Panc1 (cell line): ENCODE measurements at regions not wholly inside any gene's neighbourhood (a gene's known extent, or its start where the extent isn't known, plus 50 kb on each side); places are given as distances from the start of the nearest gene placed in this dataset.
A peak's percentile ranks its signal among the peaks of the same experiment; 100 is the strongest.

Experiments
- ATAC-seq: fragments of 200-7000 bp; cut with Tn5 transposase; 2 replicates; pipeline ENCODE4 v1.9.1; 2020; ENCODE audit warnings: mild to moderate bottlenecking, moderate library complexity
- BruUV-seq: library from RNA; stranded (reverse); fragments of 400-500 nt; replicated peaks from 2 replicates; lab custom pipeline; 2021; lab: Mats Ljungman, UMichigan
- CTCF ChIA-PET: fragments of 300-600 bp; sonication (Branson Sonifier 250); formaldehyde crosslinking; loops from one replicate; lab custom pipeline; 2022; ENCODE audit warnings: antibody characterized with exemption; lab: Charles Lee
- POLR2A ChIA-PET: fragments of 300-600 bp; sonication (Branson Sonifier 250); formaldehyde crosslinking; loops from one replicate; lab custom pipeline; 2022; ENCODE audit warnings: antibody characterized with exemption; lab: Charles Lee
- DNase-seq: peaks from one replicate; pipeline ENCODE4 v3.0.0-alpha.2; 2010; ENCODE audit warnings: low read depth, low spot score
- H3K27ac ChIP-seq: 2 replicates; pipeline ENCODE4 v1.5.1; 2011; ENCODE audit warnings: mild to moderate bottlenecking, low read length, inconsistent platforms
- H3K27me3 ChIP-seq: fragments of 200-500 bp; sonication (Bioruptor generic); 2 replicates; pipeline ENCODE4 v1.6.0; 2014; ENCODE audit warnings: low read length, inconsistent platforms; ENCODE audit not compliant: control insufficient read depth, insufficient read depth
- H3K36me3 ChIP-seq: fragments of 200-500 bp; sonication (Bioruptor generic); 2 replicates; pipeline ENCODE4 v1.5.1; 2014; ENCODE audit warnings: inconsistent platforms, mild to moderate bottlenecking, low read length, moderate library complexity; ENCODE audit not compliant: control insufficient read depth, insufficient read depth
- H3K4me1 ChIP-seq: 2 replicates; pipeline ENCODE4 v1.5.1; 2011; ENCODE audit warnings: inconsistent platforms, mild to moderate bottlenecking, low read length, moderate library complexity; ENCODE audit not compliant: control insufficient read depth, insufficient read depth
- H3K4me3 ChIP-seq, 2 experiments: 2 replicates each; pipeline ENCODE4 v1.5.1; 2011 to 2012; ENCODE audit warnings: low read depth in 2 of 2, low read length in 2 of 2, mild to moderate bottlenecking in 2 of 2, inconsistent platforms in 1 of 2, moderate library complexity in 1 of 2
- H3K9me3 ChIP-seq: fragments of 200-500 bp; sonication (Bioruptor generic); 2 replicates; pipeline ENCODE4 v1.5.1; 2014; ENCODE audit warnings: low read depth, mild to moderate bottlenecking, inconsistent platforms, low read length, moderate library complexity; ENCODE audit not compliant: control insufficient read depth, insufficient read depth
- POLR2AphosphoS5 ChIP-seq: IDR thresholded peaks from 2 replicates; pipeline ENCODE4 v1.6.1; 2012; ENCODE audit warnings: mild to moderate bottlenecking, low read depth, low read length, moderate library complexity
- SIN3A ChIP-seq: IDR thresholded peaks from 2 replicates; pipeline ENCODE4 v1.6.1; 2012; ENCODE audit warnings: low read depth, mild to moderate bottlenecking, low read length, moderate library complexity, borderline replicate concordance; ENCODE audit not compliant: insufficient read depth
- TCF7L2 ChIP-seq: IDR thresholded peaks from 2 replicates; pipeline ENCODE4 v1.6.1; 2011; ENCODE audit warnings: mild to moderate bottlenecking, low read depth, low read length, inconsistent platforms
- in situ Hi-C: cut with HindIII; loops from 2 replicates; pipeline ENCODE4 v1.10.0; 2016; ENCODE audit warnings: low sequenced_read_pairs, low pct_unique_long_range_greater_than_20kb
- intact Hi-C: fragments of 100-400 bp; cut with micrococcal nuclease; formaldehyde crosslinking; loops from one replicate; pipeline ENCODE4 v1.10.0; 2022; ENCODE audit not compliant: unreplicated experiment
- TF ChIP-seq, protein P1 (sequence below): fragments of 450-650 bp; IDR thresholded peaks from 2 replicates; pipeline ENCODE4 v1.5.1; 2017; ENCODE audit warnings: mild to moderate bottlenecking
- TF ChIP-seq, protein P2 (sequence below), 2 experiments: IDR thresholded peaks; 2 replicates each; pipeline ENCODE4 v1.6.1; 2011 to 2012; ENCODE audit warnings: low read depth in 2 of 2, control low read depth in 1 of 2, low read length in 1 of 2, mild to moderate bottlenecking in 1 of 2, moderate library complexity in 1 of 2; ENCODE audit not compliant: insufficient read depth in 1 of 2

DNA sequence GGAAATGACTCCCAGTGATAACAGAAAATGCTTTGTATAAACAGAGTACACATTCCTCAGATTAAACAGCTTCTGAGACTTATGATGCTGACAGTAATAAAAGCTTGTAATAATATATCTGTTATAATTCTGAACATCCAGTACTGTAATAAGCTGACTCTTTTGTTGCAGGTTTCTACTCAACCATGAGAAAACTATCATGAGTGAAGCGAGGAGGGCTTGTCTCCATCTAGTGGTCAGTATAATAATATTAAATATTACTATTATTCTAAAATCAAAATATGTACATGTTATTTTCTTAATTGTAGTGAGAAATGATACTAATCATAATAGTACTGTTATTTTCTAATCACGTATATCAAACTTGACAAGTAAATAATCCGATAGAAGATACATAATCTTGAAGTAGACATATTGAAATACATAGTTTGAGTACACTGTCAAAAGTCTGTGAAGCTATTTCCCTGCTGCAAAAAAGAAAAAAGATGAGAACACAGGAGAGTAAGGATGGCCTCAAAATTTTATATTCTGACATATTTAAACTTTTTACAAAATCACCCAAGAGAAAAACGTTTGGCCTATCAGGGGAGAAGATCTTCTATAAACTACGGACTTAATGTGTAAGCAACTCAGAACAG, 183.1 kb downstream of the MOXD1 start:
- no peak for TF ChIP-seq POLR2AphosphoS5
- TF ChIP-seq, protein P1, sequence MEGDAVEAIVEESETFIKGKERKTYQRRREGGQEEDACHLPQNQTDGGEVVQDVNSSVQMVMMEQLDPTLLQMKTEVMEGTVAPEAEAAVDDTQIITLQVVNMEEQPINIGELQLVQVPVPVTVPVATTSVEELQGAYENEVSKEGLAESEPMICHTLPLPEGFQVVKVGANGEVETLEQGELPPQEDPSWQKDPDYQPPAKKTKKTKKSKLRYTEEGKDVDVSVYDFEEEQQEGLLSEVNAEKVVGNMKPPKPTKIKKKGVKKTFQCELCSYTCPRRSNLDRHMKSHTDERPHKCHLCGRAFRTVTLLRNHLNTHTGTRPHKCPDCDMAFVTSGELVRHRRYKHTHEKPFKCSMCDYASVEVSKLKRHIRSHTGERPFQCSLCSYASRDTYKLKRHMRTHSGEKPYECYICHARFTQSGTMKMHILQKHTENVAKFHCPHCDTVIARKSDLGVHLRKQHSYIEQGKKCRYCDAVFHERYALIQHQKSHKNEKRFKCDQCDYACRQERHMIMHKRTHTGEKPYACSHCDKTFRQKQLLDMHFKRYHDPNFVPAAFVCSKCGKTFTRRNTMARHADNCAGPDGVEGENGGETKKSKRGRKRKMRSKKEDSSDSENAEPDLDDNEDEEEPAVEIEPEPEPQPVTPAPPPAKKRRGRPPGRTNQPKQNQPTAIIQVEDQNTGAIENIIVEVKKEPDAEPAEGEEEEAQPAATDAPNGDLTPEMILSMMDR, result peak; percentile 65; the same call in 1 of the 2 replicates
- Histone ChIP-seq H3K27me3 (no peaks in the 10 kb centered on the region), H3K9me3 (no peaks in the 10 kb centered on the region), H3K36me3 (no peaks in the 10 kb centered on the region), H3K4me1 (no peaks in the 10 kb centered on the region; the same call in 1 of the 2 replicates), H3K27ac (no peak overlapping the region), H3K4me3 (no peak overlapping the region)
- POLR2A ChIA-PET, result no interaction called here
- BruUV-seq, result no TSS peak
- intact Hi-C loops (loop anchor here (1.0 to 5.0 kb wide), 2 partner anchors 266 to 293 kb away; partner anchors contain the start of gene CCN2), in situ Hi-C loops (no loop called here)
- ATAC-seq (no peak), DNase-seq (no peak)
- CTCF ChIA-PET, result interaction anchor here (1.0 kb wide), 1 partner anchor 295 kb away, joined by 3 read pairs; no protein-coding TSS in a partner anchor

DNA sequence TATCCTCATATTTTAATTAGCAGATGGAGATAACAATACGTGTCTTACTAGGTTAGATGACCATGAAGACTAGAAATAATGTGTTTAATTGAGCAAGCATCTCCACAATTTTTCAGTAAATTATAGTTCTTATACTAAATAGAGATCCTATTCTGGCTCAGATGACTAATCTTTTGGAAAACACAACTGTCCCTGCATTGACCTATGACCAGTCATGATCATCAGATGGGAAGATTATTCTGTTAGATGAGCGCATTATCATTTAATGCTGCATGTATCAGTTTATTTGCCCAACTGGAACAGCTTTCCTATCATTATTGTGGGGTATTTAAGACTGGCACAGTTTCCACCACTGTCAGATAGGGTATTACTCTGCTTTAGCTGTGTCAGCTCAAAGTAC, 185.5 kb downstream of the MOXD1 start:
- H3K27ac ChIP-seq, result no peak overlapping the region
- intact Hi-C loops, result loop anchor here (5.0 kb wide), 1 partner anchor 264 kb away; the partner anchor contains the start of gene CCN2
- POLR2A ChIA-PET, result no interaction called here
- DNase-seq (no peak), ATAC-seq (no peak)
- no peaks in the 10 kb centered on the region; the same call in 1 of the 2 replicates for H3K4me1 ChIP-seq
- in situ Hi-C loops, result no loop called here
- CTCF ChIA-PET, result no interaction called here
- no peaks in the 10 kb centered on the region for H3K9me3 ChIP-seq
- no TSS peak for BruUV-seq
- no peak overlapping the region for H3K4me3 ChIP-seq
- no peaks in the 10 kb centered on the region for H3K36me3 ChIP-seq
- TF ChIP-seq TCF7L2, result no peak
- TF ChIP-seq, protein P2, sequence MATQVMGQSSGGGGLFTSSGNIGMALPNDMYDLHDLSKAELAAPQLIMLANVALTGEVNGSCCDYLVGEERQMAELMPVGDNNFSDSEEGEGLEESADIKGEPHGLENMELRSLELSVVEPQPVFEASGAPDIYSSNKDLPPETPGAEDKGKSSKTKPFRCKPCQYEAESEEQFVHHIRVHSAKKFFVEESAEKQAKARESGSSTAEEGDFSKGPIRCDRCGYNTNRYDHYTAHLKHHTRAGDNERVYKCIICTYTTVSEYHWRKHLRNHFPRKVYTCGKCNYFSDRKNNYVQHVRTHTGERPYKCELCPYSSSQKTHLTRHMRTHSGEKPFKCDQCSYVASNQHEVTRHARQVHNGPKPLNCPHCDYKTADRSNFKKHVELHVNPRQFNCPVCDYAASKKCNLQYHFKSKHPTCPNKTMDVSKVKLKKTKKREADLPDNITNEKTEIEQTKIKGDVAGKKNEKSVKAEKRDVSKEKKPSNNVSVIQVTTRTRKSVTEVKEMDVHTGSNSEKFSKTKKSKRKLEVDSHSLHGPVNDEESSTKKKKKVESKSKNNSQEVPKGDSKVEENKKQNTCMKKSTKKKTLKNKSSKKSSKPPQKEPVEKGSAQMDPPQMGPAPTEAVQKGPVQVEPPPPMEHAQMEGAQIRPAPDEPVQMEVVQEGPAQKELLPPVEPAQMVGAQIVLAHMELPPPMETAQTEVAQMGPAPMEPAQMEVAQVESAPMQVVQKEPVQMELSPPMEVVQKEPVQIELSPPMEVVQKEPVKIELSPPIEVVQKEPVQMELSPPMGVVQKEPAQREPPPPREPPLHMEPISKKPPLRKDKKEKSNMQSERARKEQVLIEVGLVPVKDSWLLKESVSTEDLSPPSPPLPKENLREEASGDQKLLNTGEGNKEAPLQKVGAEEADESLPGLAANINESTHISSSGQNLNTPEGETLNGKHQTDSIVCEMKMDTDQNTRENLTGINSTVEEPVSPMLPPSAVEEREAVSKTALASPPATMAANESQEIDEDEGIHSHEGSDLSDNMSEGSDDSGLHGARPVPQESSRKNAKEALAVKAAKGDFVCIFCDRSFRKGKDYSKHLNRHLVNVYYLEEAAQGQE (IDR thresholded peaks at IDR 0.05; ENCODE audit: insufficient read depth in 1 of 2, low read depth in 2 of 2, low read length in 1 of 2), result no peak
- no peaks in the 10 kb centered on the region for H3K27me3 ChIP-seq

DNA sequence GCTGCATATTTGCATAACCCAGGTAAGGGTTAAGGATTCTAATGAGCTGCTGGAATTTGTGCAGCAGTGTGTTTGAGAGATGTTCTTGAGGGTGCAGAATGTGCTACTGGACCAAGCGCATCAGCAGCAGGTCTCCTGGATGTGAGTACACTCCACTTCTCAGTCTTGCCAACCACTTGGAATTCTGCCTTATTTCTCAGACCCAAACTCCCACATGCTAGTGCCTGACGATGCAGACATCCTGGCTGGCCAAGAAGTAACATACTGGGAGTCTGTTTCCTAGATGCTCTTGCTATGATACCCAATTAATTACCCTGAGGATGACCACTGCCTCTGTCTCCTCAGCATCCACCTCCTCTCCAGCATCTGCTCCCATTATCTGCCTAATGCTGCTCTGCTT, 186.6 kb downstream of the MOXD1 start:
- Histone ChIP-seq H3K9me3 (no peaks in the 10 kb centered on the region), H3K4me1 (no peaks in the 10 kb centered on the region; the same call in 1 of the 2 replicates), H3K4me3 (no peak overlapping the region), H3K27me3 (no peaks in the 10 kb centered on the region), H3K36me3 (no peaks in the 10 kb centered on the region), H3K27ac (no peak overlapping the region)
- intact Hi-C loops, result loop anchor here (5.0 kb wide), 1 partner anchor 262 kb away; the partner anchor contains the start of gene CCN2
- no peak for DNase-seq
- TF ChIP-seq POLR2AphosphoS5 (no peak), SIN3A (no peak), TCF7L2 (no peak)
- TF ChIP-seq, protein P2 (IDR thresholded peaks at IDR 0.05; ENCODE audit: insufficient read depth in 1 of 2, low read depth in 2 of 2, low read length in 1 of 2), result no peak
- TF ChIP-seq, protein P1, result no peak
- in situ Hi-C loops, result no loop called here
- no peak for ATAC-seq
- CTCF ChIA-PET, result no interaction called here
- POLR2A ChIA-PET, result no interaction called here
- no TSS peak for BruUV-seq
